Breast epithelium (tissue), 4 donors: ENCODE measurements at regions not wholly inside any gene's neighbourhood (a gene's known extent, or its start where the extent isn't known, plus 50 kb on each side); places are given as distances from the start of the nearest gene placed in this dataset.
"Not testable (repeated sequence)": the region's sequence is repeated elsewhere in the genome, so short reads cannot be mapped to it uniquely, and the experiment has no call there.

Experiments used
- DNase-seq, 2 donors: peaks; one replicate each; pipeline ENCODE4 v3.0.0-alpha.2; 2019; ENCODE audit warnings: low spot score in 2 of 2
- H3K27ac ChIP-seq, 2 donors: fragments of 200-600 bp; sonication (generic) in 1 of 2; one replicate each; pipeline ENCODE4 v1.5.1; 2016 to 2019; ENCODE audit warnings: mild to moderate bottlenecking in 1 of 2
- H3K27me3 ChIP-seq, 2 donors: fragments of 200-600 bp; sonication (generic) in 1 of 2; one replicate each; pipeline versions ENCODE4 v1.5.1 to v1.6.0; 2017 to 2019; ENCODE audit warnings: control low read depth in 1 of 2, mild to moderate bottlenecking in 1 of 2
- H3K36me3 ChIP-seq: fragments of 200-600 bp; one replicate; pipeline ENCODE4 v1.5.1; 2019
- H3K4me1 ChIP-seq, 2 donors: fragments of 200-600 bp; sonication (generic); one replicate each; pipeline ENCODE4 v1.5.1; 2016 to 2019; ENCODE audit warnings: control low read depth in 1 of 2
- H3K4me3 ChIP-seq, 3 donors: fragments of 200-600 bp; sonication (generic); 1 replicate in 2 of 3; 2 replicates in 1 of 3; pipeline ENCODE4 v1.5.1; 2016 to 2019; ENCODE audit warnings: mild to moderate bottlenecking in 3 of 3, moderate library complexity in 2 of 3
- H3K9me3 ChIP-seq, 2 donors: fragments of 200-600 bp; sonication (generic) in 1 of 2; one replicate each; pipeline ENCODE4 v1.5.1; 2016 to 2019; ENCODE audit warnings: control low read depth in 1 of 2
- CTCF ChIP-seq, 3 donors: fragments of 450-650 bp; IDR thresholded peaks; one replicate each; pipeline ENCODE4 v1.5.1; 2016 to 2017; ENCODE audit warnings: antibody characterized with exemption in 3 of 3, mild to moderate bottlenecking in 3 of 3, moderate library complexity in 3 of 3
- POLR2A ChIP-seq: fragments of 450-650 bp; IDR thresholded peaks from one replicate; pipeline ENCODE4 v1.6.1; 2016; ENCODE audit warnings: antibody characterized with exemption, mild to moderate bottlenecking, moderate library complexity
- POLR2AphosphoS5 ChIP-seq, 3 donors: sonication (generic); formaldehyde crosslinking; IDR thresholded peaks; one replicate each; pipeline ENCODE4 v1.6.1; 2017; ENCODE audit warnings: antibody characterized with exemption in 3 of 3
- intact Hi-C: fragments of 100-400 bp; cut with DNase I; formaldehyde crosslinking; loops from one replicate; pipeline ENCODE4 v1.15.1; 2023; ENCODE audit warnings: low total_unique reads

GRCh38 chr17:27949304-27949703 lies 56.1 kb upstream of the LYRM9 start:
- Histone ChIP-seq H3K36me3 (no peaks in the 10 kb centered on the region), H3K27me3 (peaks cover 0 to 4% of the 10 kb centered on the region in 2 donors), H3K4me3 (no peak overlapping the region), H3K4me1 (no peaks in the 10 kb centered on the region), H3K27ac (no peak overlapping the region), H3K9me3 (no peaks in the 10 kb centered on the region)
- TF ChIP-seq POLR2A, result no peak
- no peak for TF ChIP-seq CTCF (IDR thresholded peaks at IDR 0.05)
- DNase-seq, result no peak
- intact Hi-C loops, result no loop called here

- H3K27ac ChIP-seq, H3K36me3 ChIP-seq, H3K27me3 ChIP-seq, H3K4me1 ChIP-seq, H3K9me3 ChIP-seq, intact Hi-C loops, H3K4me3 ChIP-seq, DNase-seq: not testable (repeated sequence)
Measured at GRCh38 chr17:27950225-27950624, 57.1 kb upstream of the LYRM9 start.

GRCh38 chr17:27950995-27951394 lies 57.8 kb upstream of the LYRM9 start:
- H3K4me1 ChIP-seq, result no peaks in the 10 kb centered on the region
- no peak overlapping the region for H3K4me3 ChIP-seq
- peaks cover 0 to 4% of the 10 kb centered on the region in 2 donors for H3K27me3 ChIP-seq
- H3K36me3 ChIP-seq, result no peaks in the 10 kb centered on the region
- H3K9me3 ChIP-seq, result no peaks in the 10 kb centered on the region
- TF ChIP-seq POLR2AphosphoS5 (IDR thresholded peaks at IDR 0.05) (no peak), CTCF (IDR thresholded peaks at IDR 0.05) (no peak)
- no peak for DNase-seq
- no peak overlapping the region for H3K27ac ChIP-seq
- intact Hi-C loops, result no loop called here

- H3K4me3 ChIP-seq, result no peak overlapping the region
- no peaks in the 10 kb centered on the region for H3K36me3 ChIP-seq
- no peak for DNase-seq
- peaks cover 0 to 4% of the 10 kb centered on the region in 2 donors for H3K27me3 ChIP-seq
- H3K9me3 ChIP-seq, result no peaks in the 10 kb centered on the region
- intact Hi-C loops, result no loop called here
- H3K27ac ChIP-seq, result no peak overlapping the region
- TF ChIP-seq POLR2A, result no peak
- no peak for TF ChIP-seq CTCF (IDR thresholded peaks at IDR 0.05)
- TF ChIP-seq POLR2AphosphoS5 (IDR thresholded peaks at IDR 0.05), result no peak
- H3K4me1 ChIP-seq, result no peaks in the 10 kb centered on the region
Measured at GRCh38 chr17:27951872-27952271, 58.7 kb upstream of the LYRM9 start.

GRCh38 chr17:27952366-27952765 lies 59.2 kb upstream of the LYRM9 start:
- intact Hi-C loops, result no loop called here
- DNase-seq, result no peak
- no peaks in the 10 kb centered on the region for H3K4me1 ChIP-seq
- no peak overlapping the region for H3K27ac ChIP-seq
- H3K27me3 ChIP-seq, result peaks cover 0 to 4% of the 10 kb centered on the region in 2 donors
- TF ChIP-seq POLR2A (no peak), POLR2AphosphoS5 (IDR thresholded peaks at IDR 0.05) (no peak), CTCF (IDR thresholded peaks at IDR 0.05) (no peak)
- no peaks in the 10 kb centered on the region for H3K36me3 ChIP-seq
- H3K9me3 ChIP-seq, result no peaks in the 10 kb centered on the region
- no peak overlapping the region for H3K4me3 ChIP-seq
